ENCODE measurements at regions not wholly inside any gene's neighbourhood (a gene's known extent, or its start where the extent isn't known, plus 50 kb on each side); places are given as distances from the start of the nearest gene placed in this dataset.

GRCh38 chr11:128153697-128154048 is 433.7 kb downstream of the ETS1 start:
- no peaks in the 10 kb centered on the region for H3K36me3 ChIP-seq
- ATAC-seq (ENCODE audit: insufficient number of reproducible peaks, low FRiP score, low read depth) (no peak), DNase-seq (ENCODE audit: low spot score) (no peak)
- no peak overlapping the region for H3K4me3 ChIP-seq
- no peaks in the 10 kb centered on the region for H3K4me1 ChIP-seq (ENCODE audit: control insufficient read depth in 1 of 2, low read depth in 2 of 2)
- no peaks in the 10 kb centered on the region for H3K27me3 ChIP-seq (replicated peaks; ENCODE audit: insufficient read depth)
- no peak for TF ChIP-seq CTCF (IDR thresholded peaks at IDR 0.05)
- H3K9me3 ChIP-seq = no peaks in the 10 kb centered on the region
- H3K27ac ChIP-seq = no peak overlapping the region

GRCh38 chr11:128152796-128153696 is 434.3 kb downstream of the ETS1 start:
- no peak for TF ChIP-seq CTCF (IDR thresholded peaks at IDR 0.05)
- DNase-seq (ENCODE audit: low spot score) (no peak), ATAC-seq (ENCODE audit: insufficient number of reproducible peaks, low FRiP score, low read depth) (no peak)
- no peak overlapping the region for H3K4me3 ChIP-seq
- H3K9me3 ChIP-seq = no peaks in the 10 kb centered on the region
- H3K27me3 ChIP-seq (replicated peaks; ENCODE audit: insufficient read depth) = no peaks in the 10 kb centered on the region
- H3K27ac ChIP-seq = no peak overlapping the region
- H3K4me1 ChIP-seq (ENCODE audit: control insufficient read depth in 1 of 2, low read depth in 2 of 2) = no peaks in the 10 kb centered on the region
- H3K36me3 ChIP-seq = no peaks in the 10 kb centered on the region

DNA sequence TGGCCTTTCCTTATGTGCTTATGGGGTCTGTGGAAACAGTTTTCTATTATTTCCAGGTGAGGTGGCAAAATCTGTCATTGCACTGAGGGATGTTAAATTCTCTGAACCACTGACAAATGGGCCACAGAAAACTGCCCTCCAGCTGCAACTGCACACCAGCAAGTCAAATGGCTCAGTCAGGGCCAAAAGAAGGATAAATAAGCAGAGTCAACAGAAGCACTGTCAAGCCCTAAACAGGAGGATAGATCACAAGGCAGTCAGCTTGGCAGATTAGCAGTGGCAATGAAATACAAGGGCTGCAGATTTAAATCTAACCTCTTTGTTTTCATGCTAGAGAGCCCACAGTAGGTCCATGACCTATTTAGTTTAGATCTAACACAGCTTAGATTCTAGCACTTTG is 435.6 kb downstream of the ETS1 start:
- Histone ChIP-seq H3K9me3 (no peaks in the 10 kb centered on the region), H3K27me3 (replicated peaks; ENCODE audit: insufficient read depth) (no peaks in the 10 kb centered on the region), H3K36me3 (no peaks in the 10 kb centered on the region), H3K27ac (no peak overlapping the region), H3K4me1 (ENCODE audit: control insufficient read depth in 1 of 2, low read depth in 2 of 2) (peaks cover 0 to 9% of the 10 kb centered on the region in 2 donors), H3K4me3 (no peak overlapping the region)
- no peak for DNase-seq (ENCODE audit: low spot score)
- no peak for ATAC-seq (ENCODE audit: insufficient number of reproducible peaks, low FRiP score, low read depth)
- no peak for TF ChIP-seq CTCF (IDR thresholded peaks at IDR 0.05)

GRCh38 chr11:128151338-128151737 is 436.0 kb downstream of the ETS1 start:
- H3K9me3 ChIP-seq = no peaks in the 10 kb centered on the region
- H3K4me3 ChIP-seq = no peak overlapping the region
- no peak for DNase-seq (ENCODE audit: low spot score)
- H3K27ac ChIP-seq = no peak overlapping the region
- no peak for TF ChIP-seq CTCF (IDR thresholded peaks at IDR 0.05)
- H3K4me1 ChIP-seq (ENCODE audit: control insufficient read depth in 1 of 2, low read depth in 2 of 2) = peaks cover 0 to 9% of the 10 kb centered on the region in 2 donors
- no peaks in the 10 kb centered on the region for H3K36me3 ChIP-seq
- no peaks in the 10 kb centered on the region for H3K27me3 ChIP-seq (replicated peaks; ENCODE audit: insufficient read depth)
- ATAC-seq (ENCODE audit: insufficient number of reproducible peaks, low FRiP score, low read depth) = no peak

DNA sequence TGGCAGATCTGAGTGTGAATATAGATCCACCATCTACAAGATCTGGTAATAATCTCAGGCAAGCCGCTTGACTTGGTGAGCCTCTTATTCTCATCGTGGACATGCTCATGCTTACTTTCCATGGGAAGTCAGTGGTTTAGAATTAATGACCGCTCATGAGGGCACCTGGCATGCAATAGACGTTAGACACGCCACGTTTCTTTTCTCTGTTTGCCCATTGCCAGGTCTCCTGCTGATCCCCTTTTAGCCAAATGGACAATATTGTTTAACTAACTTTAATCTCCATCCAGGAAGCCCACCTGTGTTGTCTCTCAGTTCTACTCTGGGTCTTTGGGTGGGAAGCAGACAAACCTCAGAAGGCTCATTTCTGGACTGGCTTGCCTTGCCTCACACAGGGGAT is 439.1 kb downstream of the ETS1 start:
- Histone ChIP-seq H3K27me3 (replicated peaks; ENCODE audit: insufficient read depth) (no peaks in the 10 kb centered on the region), H3K36me3 (no peaks in the 10 kb centered on the region), H3K4me1 (ENCODE audit: control insufficient read depth in 1 of 2, low read depth in 2 of 2) (peaks cover 0 to 9% of the 10 kb centered on the region in 2 donors), H3K4me3 (no peak overlapping the region), H3K9me3 (no peaks in the 10 kb centered on the region), H3K27ac (no peak overlapping the region)
- ATAC-seq (ENCODE audit: insufficient number of reproducible peaks, low FRiP score, low read depth) (no peak), DNase-seq (ENCODE audit: low spot score) (no peak)
- no peak for TF ChIP-seq CTCF (IDR thresholded peaks at IDR 0.05)
